ENCODE measurements at regions not wholly inside any gene's neighbourhood (a gene's known extent, or its start where the extent isn't known, plus 50 kb on each side); places are given as distances from the start of the nearest gene placed in this dataset.
A peak's percentile ranks its signal among the peaks of the same experiment; 100 is the strongest.

DNA sequence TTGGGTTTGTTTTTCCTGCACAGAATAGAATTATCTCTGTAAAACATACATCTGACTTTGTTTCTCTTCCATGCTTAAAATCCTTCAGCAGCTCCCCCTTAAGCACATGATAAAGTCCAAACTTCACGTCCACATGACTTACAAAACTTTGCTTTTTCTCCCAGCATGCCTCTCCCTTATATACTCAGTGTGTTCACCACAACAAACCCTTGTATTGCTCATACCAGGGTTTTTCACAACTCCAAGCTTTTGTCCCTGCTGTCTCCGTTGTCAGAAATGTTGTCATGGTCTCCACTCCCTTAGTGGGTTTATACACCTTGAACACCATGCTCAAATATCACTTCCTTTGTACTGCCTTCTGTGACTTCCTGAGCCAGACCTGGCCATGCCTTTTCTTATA, 91.1 kb upstream of the MITF start:
- H3K79me2 ChIP-seq (ENCODE audit: control insufficient read depth, insufficient read depth, low read length), result no peaks in the 10 kb centered on the region
- intact Hi-C loops (cut with micrococcal nuclease), result no loop called here
- no peak overlapping the region for H3K4me3 ChIP-seq (replicated peaks in 1 of 3; ENCODE audit: insufficient read depth in 1 of 3, low read depth in 1 of 3, low read length in 3 of 3)
- no peak for TF ChIP-seq EZH2 (IDR thresholded peaks at IDR 0.05; ENCODE audit: borderline replicate concordance, low read depth, low read length, severe bottlenecking)
- TF ChIP-seq FOS (IDR thresholded peaks at IDR 0.05; ENCODE audit: borderline replicate concordance, insufficient read depth, low read length), result no peak
- TF ChIP-seq, protein P1, sequence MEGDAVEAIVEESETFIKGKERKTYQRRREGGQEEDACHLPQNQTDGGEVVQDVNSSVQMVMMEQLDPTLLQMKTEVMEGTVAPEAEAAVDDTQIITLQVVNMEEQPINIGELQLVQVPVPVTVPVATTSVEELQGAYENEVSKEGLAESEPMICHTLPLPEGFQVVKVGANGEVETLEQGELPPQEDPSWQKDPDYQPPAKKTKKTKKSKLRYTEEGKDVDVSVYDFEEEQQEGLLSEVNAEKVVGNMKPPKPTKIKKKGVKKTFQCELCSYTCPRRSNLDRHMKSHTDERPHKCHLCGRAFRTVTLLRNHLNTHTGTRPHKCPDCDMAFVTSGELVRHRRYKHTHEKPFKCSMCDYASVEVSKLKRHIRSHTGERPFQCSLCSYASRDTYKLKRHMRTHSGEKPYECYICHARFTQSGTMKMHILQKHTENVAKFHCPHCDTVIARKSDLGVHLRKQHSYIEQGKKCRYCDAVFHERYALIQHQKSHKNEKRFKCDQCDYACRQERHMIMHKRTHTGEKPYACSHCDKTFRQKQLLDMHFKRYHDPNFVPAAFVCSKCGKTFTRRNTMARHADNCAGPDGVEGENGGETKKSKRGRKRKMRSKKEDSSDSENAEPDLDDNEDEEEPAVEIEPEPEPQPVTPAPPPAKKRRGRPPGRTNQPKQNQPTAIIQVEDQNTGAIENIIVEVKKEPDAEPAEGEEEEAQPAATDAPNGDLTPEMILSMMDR (IDR thresholded peaks at IDR 0.05; ENCODE audit: extremely low read depth in 1 of 2, insufficient read depth in 1 of 2, low read depth in 1 of 2, low read length in 2 of 2), result no peak
- TF ChIP-seq MYC (IDR thresholded peaks at IDR 0.05; ENCODE audit: low read depth, low read length), result no peak
- no peak for TF ChIP-seq JUN (IDR thresholded peaks at IDR 0.05; ENCODE audit: borderline replicate concordance, insufficient read depth, insufficient read length, low read depth)
- no peak for TF ChIP-seq GATA2 (IDR thresholded peaks at IDR 0.05; ENCODE audit: insufficient read depth, insufficient read length, low read depth, low read length)
- no peak for TF ChIP-seq POLR2A (IDR thresholded peaks at IDR 0.05; ENCODE audit: low read depth, low read length)
- TF ChIP-seq, protein P2, sequence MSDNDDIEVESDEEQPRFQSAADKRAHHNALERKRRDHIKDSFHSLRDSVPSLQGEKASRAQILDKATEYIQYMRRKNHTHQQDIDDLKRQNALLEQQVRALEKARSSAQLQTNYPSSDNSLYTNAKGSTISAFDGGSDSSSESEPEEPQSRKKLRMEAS (IDR thresholded peaks at IDR 0.05; ENCODE audit: insufficient read depth, insufficient read length), result no peak
- no peak for TF ChIP-seq POLR2AphosphoS5 (IDR thresholded peaks at IDR 0.05; ENCODE audit: insufficient read depth, low read depth, low read length)
- no peak overlapping the region for H3K9ac ChIP-seq (replicated peaks; ENCODE audit: extremely low read depth, insufficient read depth, low read length)
- peaks cover 28% of the 10 kb centered on the region for H3K4me1 ChIP-seq (ENCODE audit: control insufficient read depth, extremely low read depth, insufficient read depth, low read length)
- H3K4me2 ChIP-seq (ENCODE audit: insufficient read depth, low read length), result no peak overlapping the region
- no peaks in the 10 kb centered on the region for H3K27me3 ChIP-seq (ENCODE audit: control insufficient read depth in 2 of 2, insufficient read depth in 2 of 2, low read length in 2 of 2)
- CTCF ChIA-PET, result interaction anchor here (2.3 kb wide), 1 partner anchor 209 kb away, joined by 8 read pairs; no protein-coding TSS in a partner anchor
- no peaks in the 10 kb centered on the region for H3K9me3 ChIP-seq (replicated peaks; ENCODE audit: control insufficient read depth, insufficient read depth, low read length)
- no peaks in the 10 kb centered on the region for H3K9me1 ChIP-seq (replicated peaks; ENCODE audit: control insufficient read depth, extremely low read depth, insufficient read depth, low read length)
- no peaks in the 10 kb centered on the region for H4K20me1 ChIP-seq (replicated peaks; ENCODE audit: control insufficient read depth, extremely low read depth, insufficient read depth, low read length)
- dilution Hi-C loops (cut with MboI; ENCODE audit: extremely low pct_ligation_motif_present, low sequenced_read_pairs), result no loop called here
- POLR2A ChIA-PET, result no interaction called here
- FAIRE-seq (peak; percentile 43), DNase-seq (ENCODE audit: low read depth, low spot score) (no peak)
- no TSS peak for BruUV-seq (replicated peaks)
- no peaks in the 10 kb centered on the region for H3K36me3 ChIP-seq (ENCODE audit: control insufficient read depth in 2 of 2, extremely low read depth in 1 of 2, insufficient read depth in 2 of 2, low read length in 2 of 2)
- no peak overlapping the region for H2AFZ ChIP-seq (ENCODE audit: low read depth, low read length)
- no peak overlapping the region for H3K27ac ChIP-seq (ENCODE audit: insufficient read depth, low read depth, low read length)

All from endothelial cell of umbilical vein (primary cell).